Brain pericyte (primary cell): ENCODE measurements at regions not wholly inside any gene's neighbourhood (a gene's known extent, or its start where the extent isn't known, plus 50 kb on each side); places are given as distances from the start of the nearest gene placed in this dataset.
"Not testable (repeated sequence)": the region's sequence is repeated elsewhere in the genome, so short reads cannot be mapped to it uniquely, and the experiment has no call there.

Source experiments
- DNase-seq: peaks from one replicate; pipeline ENCODE4 v3.0.0-alpha.2; 2012; ENCODE audit warnings: low read depth, low spot score

- no peak for DNase-seq
Measured at GRCh38 chr12:4191642-4192041, 81.9 kb upstream of the CCND2 start.

GRCh38 chr12:4191149-4191548, 82.4 kb upstream of the CCND2 start:
- DNase-seq = no peak

GRCh38 chr12:4190366-4191063, 83.0 kb upstream of the CCND2 start:
- DNase-seq = no peak

- DNase-seq = no peak
Measured at GRCh38 chr12:4189721-4190120, 83.8 kb upstream of the CCND2 start.

GRCh38 chr12:4187916-4188315, 85.6 kb upstream of the CCND2 start:
- no peak for DNase-seq

GRCh38 chr12:4187315-4187714, 86.2 kb upstream of the CCND2 start:
- DNase-seq = not testable (repeated sequence)

- DNase-seq = no peak
Measured at GRCh38 chr12:4178424-4179170, 95.0 kb upstream of the CCND2 start.

GRCh38 chr12:4177262-4177661, 96.3 kb upstream of the CCND2 start:
- DNase-seq = no peak

GRCh38 chr12:4176168-4176567, 97.4 kb upstream of the CCND2 start:
- no peak for DNase-seq

GRCh38 chr12:4174417-4174816, 99.1 kb upstream of the CCND2 start:
- DNase-seq = no peak

GRCh38 chr12:4172999-4173398, 100.6 kb upstream of the CCND2 start:
- no peak for DNase-seq

- DNase-seq = no peak
Measured at GRCh38 chr12:4171742-4172141, 101.8 kb upstream of the CCND2 start.

- no peak for DNase-seq
Measured at GRCh38 chr12:4169959-4170358, 103.6 kb upstream of the CCND2 start.

GRCh38 chr12:4169531-4169930, 104.0 kb upstream of the CCND2 start:
- DNase-seq = no peak

GRCh38 chr12:4168036-4168435, 105.5 kb upstream of the CCND2 start:
- DNase-seq = no peak

- peak; percentile 21 for DNase-seq
Measured at GRCh38 chr12:4164559-4165558, 108.7 kb upstream of the CCND2 start.

GRCh38 chr12:4164188-4164558, 109.4 kb upstream of the CCND2 start:
- no peak for DNase-seq

GRCh38 chr12:4161718-4162117, 111.8 kb upstream of the CCND2 start:
- DNase-seq = no peak

GRCh38 chr12:4160314-4161040, 113.1 kb upstream of the CCND2 start:
- no peak for DNase-seq

- no peak for DNase-seq
Measured at GRCh38 chr12:4159851-4160250, 113.7 kb upstream of the CCND2 start.

- no peak for DNase-seq
Measured at GRCh38 chr12:4158306-4158705, 115.3 kb upstream of the CCND2 start.
